ENCODE measurements at regions not wholly inside any gene's neighbourhood (a gene's known extent, or its start where the extent isn't known, plus 50 kb on each side); places are given as distances from the start of the nearest gene placed in this dataset.

GRCh38 chr1:114282751-114283403, 129.2 kb upstream of the SYT6 start:
- no peak overlapping the region for H3K27ac Mint-ChIP-seq
- TF ChIP-seq CTCF (conservative IDR thresholded peaks at IDR 0.05), result peak; percentile 91

GRCh38 chr1:114278911-114279310, 125.2 kb upstream of the SYT6 start:
- 85 to 89% methylated on average over 2 to 3 of the region's 3 CpGs for WGBS, 2 experiments (ENCODE audit: insufficient coverage in 1 of 2, insufficient read length in 1 of 2)
- Mint-ChIP-seq H3K4me1 (no peaks in the 10 kb centered on the region), H3K27me3 (ENCODE audit: insufficient read depth) (peaks cover 18% of the 10 kb centered on the region), H3K27ac (no peak overlapping the region), H3K36me3 (ENCODE audit: low read depth) (no peaks in the 10 kb centered on the region), H3K9me3 (peaks cover 2% of the 10 kb centered on the region), H3K4me3 (no peak overlapping the region)
- H3K4me1 ChIP-seq (ENCODE audit: control insufficient read depth, insufficient read depth, low read length), result no peaks in the 10 kb centered on the region
- H3K27me3 ChIP-seq (ENCODE audit: control insufficient read depth, insufficient read depth, low read length, poor library complexity, severe bottlenecking), result peaks cover 17% of the 10 kb centered on the region
- H3K4me3 ChIP-seq (ENCODE audit: low read length), result no peak overlapping the region
- peaks cover 6% of the 10 kb centered on the region for H3K9me3 ChIP-seq (ENCODE audit: control insufficient read depth, low read length)
- no peak overlapping the region for H3K9ac ChIP-seq (ENCODE audit: extremely low read depth, low read length, poor library complexity, severe bottlenecking)
- TF ChIP-seq CTCF (conservative IDR thresholded peaks at IDR 0.05), result no peak
- no peak overlapping the region for H3K27ac ChIP-seq (ENCODE audit: low read depth, low read length)
- no peak for DNase-seq
- no peaks in the 10 kb centered on the region for H3K36me3 ChIP-seq (ENCODE audit: control insufficient read depth, insufficient read depth, low read length)

More at GRCh38 chr1:114282751-114283403, 129.2 kb upstream of the SYT6 start:
- peaks cover 2% of the 10 kb centered on the region for H3K9me3 Mint-ChIP-seq
- no peak overlapping the region for H3K4me3 Mint-ChIP-seq
- H3K4me1 Mint-ChIP-seq, result peaks cover 33% of the 10 kb centered on the region
- peaks cover 4% of the 10 kb centered on the region for H3K27me3 Mint-ChIP-seq (ENCODE audit: insufficient read depth)
- Histone ChIP-seq H3K27me3 (ENCODE audit: control insufficient read depth, insufficient read depth, low read length, poor library complexity, severe bottlenecking) (peaks cover 24% of the 10 kb centered on the region), H3K4me3 (ENCODE audit: low read length) (no peak overlapping the region), H3K4me1 (ENCODE audit: control insufficient read depth, insufficient read depth, low read length) (peaks cover 9% of the 10 kb centered on the region), H3K27ac (ENCODE audit: low read depth, low read length) (no peak overlapping the region), H3K9me3 (ENCODE audit: control insufficient read depth, low read length) (peaks cover 6% of the 10 kb centered on the region), H3K9ac (ENCODE audit: extremely low read depth, low read length, poor library complexity, severe bottlenecking) (no peak overlapping the region), H3K36me3 (ENCODE audit: control insufficient read depth, insufficient read depth, low read length) (no peaks in the 10 kb centered on the region)
- DNase-seq, result peak; percentile 96
- H3K36me3 Mint-ChIP-seq (ENCODE audit: low read depth), result no peaks in the 10 kb centered on the region
- 5 to 44% methylated on average over 2 to 7 of the region's 7 CpGs for WGBS, 2 experiments (ENCODE audit: insufficient coverage in 1 of 2, insufficient read length in 1 of 2)

GRCh38 chr1:114278430-114278829, 124.8 kb upstream of the SYT6 start:
- H3K27me3 Mint-ChIP-seq (ENCODE audit: insufficient read depth), result peaks cover 18% of the 10 kb centered on the region
- no peaks in the 10 kb centered on the region for H3K4me1 Mint-ChIP-seq
- no peak overlapping the region for H3K4me3 Mint-ChIP-seq
- Histone ChIP-seq H3K9ac (ENCODE audit: extremely low read depth, low read length, poor library complexity, severe bottlenecking) (no peak overlapping the region), H3K9me3 (ENCODE audit: control insufficient read depth, low read length) (peaks cover 6% of the 10 kb centered on the region), H3K4me3 (ENCODE audit: low read length) (no peak overlapping the region), H3K36me3 (ENCODE audit: control insufficient read depth, insufficient read depth, low read length) (no peaks in the 10 kb centered on the region), H3K27me3 (ENCODE audit: control insufficient read depth, insufficient read depth, low read length, poor library complexity, severe bottlenecking) (peaks cover 16% of the 10 kb centered on the region), H3K4me1 (ENCODE audit: control insufficient read depth, insufficient read depth, low read length) (no peaks in the 10 kb centered on the region), H3K27ac (ENCODE audit: low read depth, low read length) (no peak overlapping the region)
- H3K27ac Mint-ChIP-seq, result no peak overlapping the region
- no peak for TF ChIP-seq CTCF (conservative IDR thresholded peaks at IDR 0.05)
- DNase-seq, result no peak
- H3K36me3 Mint-ChIP-seq (ENCODE audit: low read depth), result no peaks in the 10 kb centered on the region
- H3K9me3 Mint-ChIP-seq, result peaks cover 2% of the 10 kb centered on the region
